ENCODE measurements at regions not wholly inside any gene's neighbourhood (a gene's known extent, or its start where the extent isn't known, plus 50 kb on each side); places are given as distances from the start of the nearest gene placed in this dataset.

DNA sequence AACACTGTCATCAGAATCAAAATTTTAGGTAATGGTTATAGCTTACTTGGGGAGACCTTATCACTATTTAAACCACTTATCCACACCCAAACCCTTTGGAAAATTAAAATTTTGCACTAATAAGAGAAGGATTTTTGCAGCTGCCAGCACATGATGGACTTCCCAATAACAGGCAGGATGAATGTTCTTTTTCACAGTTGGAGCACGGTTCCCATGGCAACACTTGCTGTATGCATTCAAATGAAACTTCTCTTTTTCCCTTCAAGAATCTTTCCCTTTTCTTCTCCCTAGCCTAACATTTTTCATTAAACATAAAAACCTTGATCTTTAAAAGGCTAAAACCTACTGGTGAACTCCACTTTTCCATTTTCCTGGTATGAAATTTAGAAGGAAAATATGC lies 768.2 kb downstream of the KCTD8 start:
- TF ChIP-seq, protein P1, sequence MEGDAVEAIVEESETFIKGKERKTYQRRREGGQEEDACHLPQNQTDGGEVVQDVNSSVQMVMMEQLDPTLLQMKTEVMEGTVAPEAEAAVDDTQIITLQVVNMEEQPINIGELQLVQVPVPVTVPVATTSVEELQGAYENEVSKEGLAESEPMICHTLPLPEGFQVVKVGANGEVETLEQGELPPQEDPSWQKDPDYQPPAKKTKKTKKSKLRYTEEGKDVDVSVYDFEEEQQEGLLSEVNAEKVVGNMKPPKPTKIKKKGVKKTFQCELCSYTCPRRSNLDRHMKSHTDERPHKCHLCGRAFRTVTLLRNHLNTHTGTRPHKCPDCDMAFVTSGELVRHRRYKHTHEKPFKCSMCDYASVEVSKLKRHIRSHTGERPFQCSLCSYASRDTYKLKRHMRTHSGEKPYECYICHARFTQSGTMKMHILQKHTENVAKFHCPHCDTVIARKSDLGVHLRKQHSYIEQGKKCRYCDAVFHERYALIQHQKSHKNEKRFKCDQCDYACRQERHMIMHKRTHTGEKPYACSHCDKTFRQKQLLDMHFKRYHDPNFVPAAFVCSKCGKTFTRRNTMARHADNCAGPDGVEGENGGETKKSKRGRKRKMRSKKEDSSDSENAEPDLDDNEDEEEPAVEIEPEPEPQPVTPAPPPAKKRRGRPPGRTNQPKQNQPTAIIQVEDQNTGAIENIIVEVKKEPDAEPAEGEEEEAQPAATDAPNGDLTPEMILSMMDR (IDR thresholded peaks at IDR 0.05; ENCODE audit: insufficient read depth, low read depth, low read length, missing control alignments), result no peak
- no peak for DNase-seq (ENCODE audit: low read depth)
- H3K4me3 ChIP-seq (ENCODE audit: low read depth, low read length), result no peak overlapping the region

- TF ChIP-seq, protein P1 (IDR thresholded peaks at IDR 0.05; ENCODE audit: insufficient read depth, low read depth, low read length, missing control alignments), result no peak
- H3K4me3 ChIP-seq (ENCODE audit: low read depth, low read length), result no peak overlapping the region
- no peak for DNase-seq (ENCODE audit: low read depth)
These were observed 766.1 kb downstream of the KCTD8 start for GRCh38 chr4:43682551-43682950.

DNA sequence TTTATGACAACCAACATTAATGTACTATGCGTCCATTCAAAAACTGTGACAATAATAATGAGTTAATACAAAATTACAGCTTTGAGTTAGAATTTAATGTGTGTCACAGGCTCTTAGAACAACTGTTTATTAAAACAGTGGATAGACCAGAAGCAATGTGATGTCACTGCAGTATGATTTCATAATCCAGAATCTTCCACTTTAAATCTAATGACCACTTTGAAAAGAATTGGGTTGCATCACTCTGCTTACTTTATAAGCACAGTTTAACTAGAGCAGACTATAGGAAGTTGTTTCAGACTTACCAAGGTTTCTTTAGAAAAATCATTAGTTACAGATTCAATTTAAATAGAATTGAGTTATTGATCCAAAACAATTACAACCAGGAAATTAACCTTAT lies 758.5 kb downstream of the KCTD8 start:
- no peak overlapping the region for H3K4me3 ChIP-seq (ENCODE audit: low read depth, low read length)
- TF ChIP-seq, protein P1 (IDR thresholded peaks at IDR 0.05; ENCODE audit: insufficient read depth, low read depth, low read length, missing control alignments), result no peak
- no peak for DNase-seq (ENCODE audit: low read depth)

DNA sequence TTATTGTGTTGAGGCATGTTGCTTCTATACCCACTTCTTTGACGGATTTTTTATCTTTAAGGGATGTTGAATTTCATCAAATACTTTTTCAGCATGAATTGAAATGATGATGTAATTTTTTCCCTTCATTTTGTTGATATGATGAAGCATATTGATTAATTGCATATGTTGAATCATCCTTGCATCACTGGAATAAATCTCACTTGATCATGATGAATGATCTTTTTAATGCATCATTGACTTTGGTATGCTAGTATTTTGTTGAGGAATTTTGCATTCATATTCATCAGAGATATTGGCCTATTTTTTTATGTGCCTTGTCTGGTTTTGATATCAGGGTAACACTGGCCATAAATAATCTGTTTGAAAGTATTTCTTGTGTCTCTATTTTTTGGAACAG lies 754.7 kb downstream of the KCTD8 start:
- no peak for DNase-seq (ENCODE audit: low read depth)
- H3K4me3 ChIP-seq (ENCODE audit: low read depth, low read length), result no peak overlapping the region
- TF ChIP-seq, protein P1 (IDR thresholded peaks at IDR 0.05; ENCODE audit: insufficient read depth, low read depth, low read length, missing control alignments), result no peak

- TF ChIP-seq, protein P1 (IDR thresholded peaks at IDR 0.05; ENCODE audit: insufficient read depth, low read depth, low read length, missing control alignments), result no peak
- DNase-seq (ENCODE audit: low read depth), result no peak
- H3K4me3 ChIP-seq (ENCODE audit: low read depth, low read length), result no peak overlapping the region
These were observed 739.2 kb downstream of the KCTD8 start for GRCh38 chr4:43709443-43709842.

GRCh38 chr4:43716721-43717395 lies 731.8 kb downstream of the KCTD8 start:
- no peak for DNase-seq (ENCODE audit: low read depth)
- TF ChIP-seq, protein P1 (IDR thresholded peaks at IDR 0.05; ENCODE audit: insufficient read depth, low read depth, low read length, missing control alignments), result no peak
- H3K4me3 ChIP-seq (ENCODE audit: low read depth, low read length), result no peak overlapping the region

- no peak overlapping the region for H3K4me3 ChIP-seq (ENCODE audit: low read depth, low read length)
- no peak for DNase-seq (ENCODE audit: low read depth)
- TF ChIP-seq, protein P1 (IDR thresholded peaks at IDR 0.05; ENCODE audit: insufficient read depth, low read depth, low read length, missing control alignments), result no peak
These were observed 730.2 kb downstream of the KCTD8 start for GRCh38 chr4:43718369-43718768.

Measured in GM12865 (cell line).